Esophagus squamous epithelium (tissue), 5 donors: ENCODE measurements at regions not wholly inside any gene's neighbourhood (a gene's known extent, or its start where the extent isn't known, plus 50 kb on each side); places are given as distances from the start of the nearest gene placed in this dataset.

ENCODE experiments used
- DNase-seq: peaks from one replicate; lab custom pipeline; 2025; lab: John Stamatoyannopoulos, UW
- H3K27ac ChIP-seq, 4 donors: fragments of 200-600 bp; sonication (generic); one replicate each; pipeline ENCODE4 v1.5.1; 2016 to 2019; ENCODE audit warnings: mild to moderate bottlenecking in 1 of 4
- H3K27me3 ChIP-seq, 4 donors: fragments of 200-600 bp; sonication (generic); 1 replicate in 3 of 4; 2 replicates in 1 of 4; pipeline versions ENCODE4 v1.5.1 to v1.6.0; 2017 to 2021; ENCODE audit warnings: antibody characterized with exemption in 1 of 4
- H3K36me3 ChIP-seq, 3 donors: fragments of 200-600 bp; sonication (generic); one replicate each; pipeline ENCODE4 v1.5.1; 2016 to 2019
- H3K4me1 ChIP-seq, 3 donors: fragments of 200-600 bp; sonication (generic); one replicate each; pipeline ENCODE4 v1.5.1; 2017 to 2019
- H3K4me3 ChIP-seq, 4 donors: fragments of 200-600 bp; sonication (generic); 1 replicate in 3 of 4; 2 replicates in 1 of 4; pipeline ENCODE4 v1.5.1; 2016 to 2019; ENCODE audit warnings: mild to moderate bottlenecking in 2 of 4, moderate library complexity in 1 of 4
- H3K9me3 ChIP-seq, 3 donors: fragments of 200-600 bp; sonication (generic); one replicate each; pipeline ENCODE4 v1.5.1; 2016 to 2019
- CTCF ChIP-seq, 6 experiments: fragments of 450-650 bp in 4 of 6; fragments of 200-600 bp in 2 of 6; sonication (generic) in 2 of 6; IDR thresholded peaks; one replicate each; pipeline ENCODE4 v1.5.1; 2016 to 2019; ENCODE audit warnings: antibody characterized with exemption in 6 of 6, mild to moderate bottlenecking in 4 of 6, moderate library complexity in 4 of 6
- POLR2A ChIP-seq, 4 donors: fragments of 450-650 bp; IDR thresholded peaks; one replicate each; pipeline ENCODE4 v1.6.1; 2017; ENCODE audit warnings: antibody characterized with exemption in 4 of 4, mild to moderate bottlenecking in 4 of 4, moderate library complexity in 3 of 4
- WGBS, 2 donors: methylation state at CpG; one replicate each; pipeline ENCODE4 v1.1.5; 2018; 5-methylcytosine and 5-hydroxymethylcytosine counted together
- intact Hi-C: fragments of 100-400 bp; cut with DNase I; formaldehyde crosslinking; loops from one replicate; pipeline ENCODE4 v1.15.0; 2022
- donor health status: DM: yes; HTN: yes; CAD: no.

- intact Hi-C loops = no loop called here
- WGBS, 2 donors = 13 to 33% methylated on average over 2 of the region's 2 CpGs
- no peak for TF ChIP-seq POLR2A (IDR thresholded peaks at IDR 0.05)
- TF ChIP-seq CTCF (IDR thresholded peaks at IDR 0.05) = no peak
- H3K9me3 ChIP-seq = no peaks in the 10 kb centered on the region
- no peaks in the 10 kb centered on the region for H3K4me1 ChIP-seq
- H3K36me3 ChIP-seq = no peaks in the 10 kb centered on the region
- H3K27ac ChIP-seq = no peak overlapping the region
- DNase-seq = no peak
- H3K4me3 ChIP-seq = no peak overlapping the region
- H3K27me3 ChIP-seq = peaks cover 0 to 3% (median 0%) of the 10 kb centered on the region in 4 donors
These were observed 50.0 kb upstream of the CHST1 start for GRCh38 chr11:45715418-45715817.
